IMR-90 (cell line): ENCODE measurements at regions not wholly inside any gene's neighbourhood (a gene's known extent, or its start where the extent isn't known, plus 50 kb on each side); places are given as distances from the start of the nearest gene placed in this dataset.

Experiments used
- ATAC-seq: fragments of 200-7000 bp; cut with Tn5 transposase; 2 replicates; pipeline ENCODE4 v1.9.1; 2020; ENCODE audit warnings: low read depth, mild to moderate bottlenecking, moderate library complexity
- BruUV-seq: library from RNA; stranded (reverse); fragments of 400-500 nt; replicated peaks from 2 replicates; lab custom pipeline; 2021; lab: Mats Ljungman, UMichigan
- CTCF ChIA-PET: fragments of 300-600 bp; formaldehyde crosslinking; extraction: SDS; loops from one replicate; lab custom pipeline; 2021; ENCODE audit warnings: antibody characterized with exemption; lab: Yijun Ruan, JAX
- POLR2A ChIA-PET: fragments of 300-600 bp; sonication (Branson Sonifier 250); formaldehyde crosslinking; loops from one replicate; lab custom pipeline; 2022; ENCODE audit warnings: antibody characterized with exemption; ENCODE audit not compliant: unreplicated experiment; lab: Charles Lee
- DNase-seq: peaks from one replicate; pipeline ENCODE4 v3.0.0; 2013
- H2AFZ ChIP-seq: replicated peaks from 2 replicates; pipeline ENCODE3; 2013; ENCODE audit warnings: low read length, mild to moderate bottlenecking; ENCODE audit not compliant: poor library complexity
- H2AK5ac ChIP-seq: 2 replicates; pipeline ENCODE4 v1.6.1; 2013; ENCODE audit warnings: low read depth, low read length, inconsistent platforms
- H2AK9ac ChIP-seq: replicated peaks from 2 replicates; pipeline ENCODE3; 2013; ENCODE audit warnings: mild to moderate bottlenecking, low read depth, low read length, moderate library complexity; ENCODE audit not compliant: poor library complexity
- H2BK120ac ChIP-seq: 2 replicates; pipeline ENCODE4 v1.6.1; 2013; ENCODE audit warnings: low read depth, low read length, inconsistent platforms
- H2BK15ac ChIP-seq: 3 replicates; pipeline ENCODE4 v1.6.1; 2013; ENCODE audit warnings: low read depth, low read length, inconsistent platforms
- H2BK20ac ChIP-seq: 2 replicates; pipeline ENCODE4 v1.6.1; 2013; ENCODE audit warnings: low read depth, mild to moderate bottlenecking, inconsistent platforms, low read length, moderate library complexity
- H2BK5ac ChIP-seq: 2 replicates; pipeline ENCODE4 v1.6.1; 2013; ENCODE audit warnings: mild to moderate bottlenecking, low read depth, low read length, inconsistent platforms; ENCODE audit not compliant: poor library complexity, severe bottlenecking
- H3K14ac ChIP-seq: replicated peaks from 2 replicates; pipeline ENCODE4 v1.6.1; 2013; ENCODE audit warnings: low read depth, low read length, inconsistent platforms
- H3K18ac ChIP-seq: 2 replicates; pipeline ENCODE4 v1.6.1; 2013; ENCODE audit warnings: low read depth, low read length, control low read depth
- H3K23ac ChIP-seq: 2 replicates; pipeline ENCODE4 v1.6.1; 2013; ENCODE audit warnings: low read depth, low read length, inconsistent platforms
- H3K27ac ChIP-seq: 2 replicates; pipeline ENCODE4 v1.5.1; 2013; ENCODE audit warnings: mild to moderate bottlenecking, control low read depth, low read length; ENCODE audit not compliant: insufficient read depth
- H3K27me3 ChIP-seq: 2 replicates; pipeline ENCODE4 v1.6.1; 2013; ENCODE audit warnings: low read length; ENCODE audit not compliant: control insufficient read depth, insufficient read depth
- H3K36me3 ChIP-seq: 2 replicates; pipeline ENCODE4 v1.6.1; 2013; ENCODE audit warnings: low read length, mixed read lengths; ENCODE audit not compliant: control insufficient read depth, insufficient read depth
- H3K4ac ChIP-seq: 2 replicates; pipeline ENCODE4 v1.6.1; 2013; ENCODE audit warnings: low read depth, low read length, inconsistent platforms
- H3K4me1 ChIP-seq: 2 replicates; pipeline ENCODE4 v1.6.1; 2013; ENCODE audit warnings: low read length, mixed read lengths; ENCODE audit not compliant: control insufficient read depth, insufficient read depth
- H3K4me2 ChIP-seq: 2 replicates; pipeline ENCODE4 v1.6.1; 2013; ENCODE audit warnings: low read depth, mild to moderate bottlenecking, control low read depth, low read length, moderate library complexity
- H3K4me3 ChIP-seq: 2 replicates; pipeline ENCODE4 v1.5.1; 2013; ENCODE audit warnings: low read depth, mild to moderate bottlenecking, control low read depth, low read length, moderate library complexity; ENCODE audit not compliant: insufficient read depth
- H3K56ac ChIP-seq: 2 replicates; pipeline ENCODE4 v1.6.1; 2013; ENCODE audit warnings: low read length, inconsistent platforms; ENCODE audit not compliant: insufficient read depth; ENCODE audit errors: extremely low read depth
- H3K79me1 ChIP-seq, 2 experiments: 2 replicates each; pipeline ENCODE4 v1.6.1; 2013; ENCODE audit warnings: low read length in 2 of 2, inconsistent platforms in 1 of 2, low read depth in 1 of 2
- H3K9ac ChIP-seq: 2 replicates; pipeline ENCODE4 v1.6.1; 2013; ENCODE audit warnings: low read depth, low read length, control low read depth
- H3K9me1 ChIP-seq: 2 replicates; pipeline ENCODE4 v1.6.1; 2013; ENCODE audit warnings: low read length, inconsistent platforms; ENCODE audit not compliant: insufficient read depth
- H3K9me3 ChIP-seq: 2 replicates; pipeline ENCODE4 v1.6.1; 2013; ENCODE audit warnings: low read length; ENCODE audit not compliant: control insufficient read depth, insufficient read depth
- H4K20me1 ChIP-seq: 2 replicates; pipeline ENCODE4 v1.6.1; 2013; ENCODE audit warnings: low read length, inconsistent platforms; ENCODE audit not compliant: insufficient read depth
- H4K5ac ChIP-seq: 2 replicates; pipeline ENCODE4 v1.6.1; 2013; ENCODE audit warnings: mild to moderate bottlenecking, low read depth, low read length, control low read depth
- H4K8ac ChIP-seq, 2 experiments: 2 replicates each; pipeline ENCODE4 v1.6.1; 2013; ENCODE audit warnings: low read depth in 2 of 2, low read length in 2 of 2, control low read depth in 1 of 2, inconsistent platforms in 1 of 2
- H4K91ac ChIP-seq: 2 replicates; pipeline ENCODE4 v1.6.1; 2013; ENCODE audit warnings: low read depth, low read length, inconsistent platforms; ENCODE audit not compliant: insufficient read depth
- BHLHE40 ChIP-seq: fragments of 150-350 bp; IDR thresholded peaks from 2 replicates; pipeline ENCODE4 v1.6.1; 2016; ENCODE audit warnings: mild to moderate bottlenecking, low read depth, low read length
- CHD1 ChIP-seq: IDR thresholded peaks from 2 replicates; pipeline ENCODE4 v1.6.1; 2012; ENCODE audit warnings: low read depth, low read length, improper control_type of control experiment
- CTCF ChIP-seq: conservative IDR thresholded peaks from 2 replicates; pipeline ENCODE4 v1.5.1; 2012; ENCODE audit warnings: mild to moderate bottlenecking, low read depth, low read length, improper control_type of control experiment
- MAFK ChIP-seq: IDR thresholded peaks from 2 replicates; pipeline ENCODE4 v1.6.1; 2012; ENCODE audit warnings: low read depth, low read length, improper control_type of control experiment
- MAZ ChIP-seq: IDR thresholded peaks from 2 replicates; pipeline ENCODE4 v1.6.1; 2012; ENCODE audit warnings: low read depth, mild to moderate bottlenecking, low read length, improper control_type of control experiment, moderate library complexity, borderline replicate concordance
- RAD21 ChIP-seq: IDR thresholded peaks from 2 replicates; pipeline ENCODE4 v1.6.1; 2012; ENCODE audit warnings: low read length, improper control_type of control experiment
- RCOR1 ChIP-seq: IDR thresholded peaks from 2 replicates; pipeline ENCODE4 v1.6.1; 2012; ENCODE audit warnings: mild to moderate bottlenecking, low read length, improper control_type of control experiment; ENCODE audit not compliant: insufficient replicate concordance
- SMC3 ChIP-seq: fragments of 150-350 bp; IDR thresholded peaks from 2 replicates; pipeline ENCODE4 v1.6.1; 2016; ENCODE audit warnings: low read depth, mild to moderate bottlenecking, antibody characterized with exemption, low read length, moderate library complexity
- WGBS, 2 experiments: methylation state at CpG; one replicate each; pipeline versions ENCODE4 v1.1.5 to v1.1.7; 2013; ENCODE audit warnings: missing lambda C conversion rate in 2 of 2; ENCODE audit not compliant: insufficient read length in 1 of 2; ENCODE audit errors: extremely low coverage in 2 of 2; 5-methylcytosine and 5-hydroxymethylcytosine counted together
- dilution Hi-C: fragments of 300-500 bp; cut with HindIII; formaldehyde crosslinking; loops from one replicate; pipeline ENCODE4 v1.14.3; 2018; ENCODE audit warnings: low sequenced_read_pairs; ENCODE audit not compliant: unreplicated experiment
- in situ Hi-C: fragments of 300-500 bp; cut with MboI; formaldehyde crosslinking; loops from 3 replicates; pipeline ENCODE4 v1.14.3; 2019; ENCODE audit warnings: low sequenced_read_pairs, inconsistent platforms, mixed read lengths
- intact Hi-C: fragments of 100-400 bp; cut with micrococcal nuclease; formaldehyde crosslinking; loops from 2 replicates; pipeline ENCODE4 v1.10.0; 2022

GRCh38 chr21:35940074-35940927, 120.0 kb downstream of the SETD4 start:
- 20% methylated on average over 1 of the region's 11 CpGs; no CpG with 5 or more reads in 1 of the 2 experiments for WGBS, 2 experiments
- no peak overlapping the region for H3K4me2 ChIP-seq
- CTCF ChIA-PET, result interaction anchor here (1.2 to 1.4 kb wide), 2 partner anchors 9 to 1195 kb away, joined by 4 to 5 read pairs; no protein-coding TSS in a partner anchor

More at GRCh38 chr21:35940074-35940927, 120.0 kb downstream of the SETD4 start:
- Histone ChIP-seq H3K18ac (no peak overlapping the region), H3K4me1 (no peaks in the 10 kb centered on the region), H4K5ac (no peak overlapping the region), H3K36me3 (no peaks in the 10 kb centered on the region), H2AFZ (peak overlapping the region; percentile 38), H3K27ac (no peak overlapping the region), H2AK5ac (peak overlapping the region; percentile 37; the same call in 1 of the 2 replicates), H3K79me1 (no peaks in the 10 kb centered on the region), H4K91ac (no peak overlapping the region), H3K9ac (no peak overlapping the region), H2BK5ac (no peak overlapping the region), H2BK15ac (peak overlapping the region; percentile 17; the same call in 1 of the 3 replicates), H4K8ac (no peak overlapping the region), H3K4ac (peak overlapping the region; percentile 21), H4K20me1 (no peaks in the 10 kb centered on the region), H3K4me3 (no peak overlapping the region), H2AK9ac (no peak overlapping the region), H2BK120ac (0 out of 2 replicates have a peak overlapping the region, but pooled peaks have one; percentile 35), H2BK20ac (no peak overlapping the region), H3K27me3 (no peaks in the 10 kb centered on the region; the same call in 1 of the 2 replicates), H3K56ac (no peak overlapping the region), H3K14ac (0 out of 2 replicates have a peak overlapping the region, but pooled peaks have one; percentile 64), H3K9me1 (no peaks in the 10 kb centered on the region), H3K9me3 (no peaks in the 10 kb centered on the region), H3K23ac (peak overlapping the region; percentile 14; the same call in 1 of the 2 replicates)
- dilution Hi-C loops, result no loop called here
- in situ Hi-C loops, result loop anchor here (25.0 kb wide), 1 partner anchor 1203 kb away; no protein-coding TSS in a partner anchor
- no TSS peak for BruUV-seq
- POLR2A ChIA-PET, result no interaction called here
- intact Hi-C loops, result loop anchor here (1.0 to 10.0 kb wide), 7 partner anchors 88 to 1248 kb away; no protein-coding TSS in a partner anchor
- ATAC-seq (peak; percentile 100), DNase-seq (peak; percentile 81)
- TF ChIP-seq RAD21, result peak; percentile 93
- no peak for TF ChIP-seq RCOR1
- TF ChIP-seq CHD1, result no peak
- TF ChIP-seq MAZ, result no peak
- TF ChIP-seq SMC3, result peak; percentile 77
- TF ChIP-seq CTCF, result peak; percentile 88
- no peak for TF ChIP-seq BHLHE40
- peak; percentile 73 for TF ChIP-seq MAFK
